H1 (cell line): ENCODE measurements at regions not wholly inside any gene's neighbourhood (a gene's known extent, or its start where the extent isn't known, plus 50 kb on each side); places are given as distances from the start of the nearest gene placed in this dataset.

Experiments used
- CTCF ChIA-PET: fragments of 300-600 bp; sonication (Branson Sonifier 250); formaldehyde crosslinking; loops from one replicate; lab custom pipeline; 2021; ENCODE audit not compliant: partially characterized antibody; lab: Charles Lee
- POLR2A ChIA-PET: fragments of 300-600 bp; sonication (Branson Sonifier 250); formaldehyde crosslinking; loops from one replicate; lab custom pipeline; 2021; ENCODE audit warnings: inconsistent platforms; ENCODE audit not compliant: partially characterized antibody; lab: Charles Lee
- DNase-seq, 2 experiments: peaks; one replicate each; pipeline versions ENCODE4 v3.0.0 to v3.0.0-alpha.2; 2010 to 2022; ENCODE audit warnings: low spot score in 2 of 2, low read depth in 1 of 2, mixed read lengths in 1 of 2
- FAIRE-seq: peaks from 2 replicates; lab custom pipeline; 2011; peaks lifted over from hg19 to GRCh38; lab: Jason Lieb, UNC
- H2AFZ ChIP-seq: 2 replicates; pipeline ENCODE4 v1.8.1; 2012; ENCODE audit warnings: low read length, inconsistent platforms
- H2AK5ac ChIP-seq: 2 replicates; pipeline ENCODE4 v1.6.1; 2013; ENCODE audit warnings: low read depth, low read length
- H2BK120ac ChIP-seq: replicated peaks from 2 replicates; pipeline ENCODE3; 2013; ENCODE audit warnings: low read depth, low read length, inconsistent platforms
- H2BK12ac ChIP-seq: 2 replicates; pipeline ENCODE4 v1.6.1; 2013; ENCODE audit warnings: low read depth, low read length
- H2BK15ac ChIP-seq: 2 replicates; pipeline ENCODE4 v1.6.1; 2013; ENCODE audit warnings: low read length
- H2BK20ac ChIP-seq: 2 replicates; pipeline ENCODE4 v1.6.1; 2013; ENCODE audit warnings: low read length
- H2BK5ac ChIP-seq: 2 replicates; pipeline ENCODE4 v1.6.1; 2013; ENCODE audit warnings: low read depth, low read length
- H3K14ac ChIP-seq: 2 replicates; pipeline ENCODE4 v1.6.1; 2013; ENCODE audit warnings: inconsistent platforms; ENCODE audit not compliant: insufficient read length
- H3K18ac ChIP-seq: 2 replicates; pipeline ENCODE4 v1.6.1; 2013; ENCODE audit warnings: low read length; ENCODE audit errors: extremely low read depth
- H3K23ac ChIP-seq: 2 replicates; pipeline ENCODE4 v1.6.1; 2013; ENCODE audit warnings: inconsistent platforms; ENCODE audit not compliant: insufficient read length
- H3K23me2 ChIP-seq: 2 replicates; pipeline ENCODE4 v1.6.1; 2013; ENCODE audit warnings: low read depth, low read length
- H3K27ac ChIP-seq: 2 replicates; pipeline ENCODE4 v1.6.1; 2011; ENCODE audit warnings: low read depth, low read length, inconsistent platforms
- H3K27me3 ChIP-seq, 4 experiments: replicated peaks in 1 of 4; 1 replicate in 1 of 4; 2 replicates in 3 of 4; pipeline versions ENCODE4 v1.6.1 to v1.8.1; 2011 to 2013; ENCODE audit warnings: low read length in 3 of 4, mild to moderate bottlenecking in 3 of 4, inconsistent platforms in 2 of 4, mixed read lengths in 2 of 4, moderate library complexity in 1 of 4; ENCODE audit not compliant: control insufficient read depth in 3 of 4, insufficient read depth in 3 of 4; ENCODE audit errors: extremely low read depth in 1 of 4
- H3K36me3 ChIP-seq, 4 experiments: 2 replicates each; pipeline versions ENCODE4 v1.6.1 to v1.8.1; 2011 to 2013; ENCODE audit warnings: mild to moderate bottlenecking in 4 of 4, low read length in 3 of 4, moderate library complexity in 2 of 4, control low read depth in 1 of 4, inconsistent platforms in 1 of 4; ENCODE audit not compliant: insufficient read depth in 4 of 4, control insufficient read depth in 2 of 4
- H3K4ac ChIP-seq: replicated peaks from 2 replicates; pipeline ENCODE3; 2013; ENCODE audit warnings: low read length, low read depth, mixed read lengths, inconsistent platforms; ENCODE audit not compliant: insufficient read length
- H3K4me1 ChIP-seq, 4 experiments: replicated peaks in 1 of 4; 1 replicate in 1 of 4; 2 replicates in 3 of 4; pipeline versions ENCODE4 v1.6.1 to v1.8.1; 2011 to 2013; ENCODE audit warnings: low read length in 3 of 4, inconsistent platforms in 2 of 4, mixed read lengths in 1 of 4; ENCODE audit not compliant: insufficient read depth in 4 of 4, control insufficient read depth in 3 of 4
- H3K4me2 ChIP-seq, 2 experiments: 2 replicates each; pipeline versions ENCODE4 v1.6.1 to v1.8.1; 2011 to 2013; ENCODE audit warnings: low read depth in 2 of 2, low read length in 2 of 2, control low read depth in 1 of 2, inconsistent platforms in 1 of 2, mild to moderate bottlenecking in 1 of 2; ENCODE audit not compliant: insufficient read depth in 1 of 2
- H3K4me3 ChIP-seq, 4 experiments: fragments of 200-600, 300-600 bp in 1 of 4; sonication (generic), shearing (Covaris generic), sonication (Bioruptor Twin) in 1 of 4; 2 replicates each; pipeline versions ENCODE4 v1.5.1 to v1.8.1; 2011 to 2016; ENCODE audit warnings: low read length in 4 of 4, low read depth in 3 of 4, control low read depth in 2 of 4, inconsistent platforms in 2 of 4, mild to moderate bottlenecking in 2 of 4, mixed read lengths in 1 of 4, moderate library complexity in 1 of 4; ENCODE audit not compliant: insufficient read depth in 2 of 4; ENCODE audit errors: extremely low read depth in 1 of 4
- H3K56ac ChIP-seq: replicated peaks from 2 replicates; pipeline ENCODE3; 2013; ENCODE audit warnings: low read depth, mild to moderate bottlenecking, mixed read lengths, low read length, inconsistent platforms; ENCODE audit not compliant: insufficient read length
- H3K79me1 ChIP-seq: 2 replicates; pipeline ENCODE4 v1.6.1; 2013; ENCODE audit warnings: low read depth, low read length, control low read depth
- H3K79me2 ChIP-seq, 2 experiments: 2 replicates each; pipeline versions ENCODE4 v1.6.1 to v1.8.1; 2012 to 2013; ENCODE audit warnings: low read length in 2 of 2, mild to moderate bottlenecking in 2 of 2, inconsistent platforms in 1 of 2; ENCODE audit not compliant: insufficient read depth in 2 of 2, control insufficient read depth in 1 of 2
- H3K9ac ChIP-seq, 4 experiments: replicated peaks in 1 of 4; 1 replicate in 1 of 4; 2 replicates in 3 of 4; pipeline versions ENCODE4 v1.6.1 to v1.8.1; 2011 to 2013; ENCODE audit warnings: low read depth in 3 of 4, low read length in 3 of 4, control low read depth in 2 of 4, mild to moderate bottlenecking in 2 of 4, moderate library complexity in 2 of 4, inconsistent platforms in 1 of 4; ENCODE audit errors: extremely low read depth in 1 of 4
- H3K9me3 ChIP-seq, 2 experiments: 2 replicates each; pipeline versions ENCODE4 v1.6.1 to v1.8.1; 2012 to 2013; ENCODE audit warnings: mild to moderate bottlenecking in 2 of 2, moderate library complexity in 2 of 2, control low read depth in 1 of 2, inconsistent platforms in 1 of 2, low read depth in 1 of 2, low read length in 1 of 2, mixed read lengths in 1 of 2; ENCODE audit not compliant: insufficient read depth in 2 of 2
- H4K20me1 ChIP-seq, 2 experiments: replicated peaks in 1 of 2; 2 replicates each; pipeline versions ENCODE3 to v1.8.1; 2011 to 2013; ENCODE audit warnings: inconsistent platforms in 2 of 2, low read length in 2 of 2, mild to moderate bottlenecking in 1 of 2; ENCODE audit not compliant: insufficient read depth in 2 of 2, control insufficient read depth in 1 of 2
- H4K5ac ChIP-seq: 2 replicates; pipeline ENCODE4 v1.6.1; 2013; ENCODE audit warnings: low read length, low read depth, mixed read lengths, inconsistent platforms; ENCODE audit not compliant: insufficient read length
- H4K8ac ChIP-seq: 2 replicates; pipeline ENCODE4 v1.8.0; 2013; ENCODE audit warnings: mild to moderate bottlenecking, moderate library complexity, low read length, inconsistent platforms; ENCODE audit not compliant: insufficient read depth; ENCODE audit errors: extremely low read depth
- H4K91ac ChIP-seq: replicated peaks from 2 replicates; pipeline ENCODE3; 2013; ENCODE audit warnings: low read length, mixed read lengths, inconsistent platforms; ENCODE audit not compliant: insufficient read length
- BACH1 ChIP-seq: IDR thresholded peaks from 2 replicates; pipeline ENCODE4 v1.6.1; 2012; ENCODE audit warnings: low read length, improper control_type of control experiment
- BCL11A ChIP-seq, 2 experiments: IDR thresholded peaks; one replicate each; pipeline ENCODE4 v1.6.1; 2011; ENCODE audit warnings: low read depth in 2 of 2, low read length in 2 of 2, mild to moderate bottlenecking in 2 of 2
- CHD1 ChIP-seq: IDR thresholded peaks from 2 replicates; pipeline ENCODE4 v1.6.1; 2012; ENCODE audit warnings: low read depth, low read length, improper control_type of control experiment
- CHD2 ChIP-seq: IDR thresholded peaks from 2 replicates; pipeline ENCODE4 v1.6.1; 2012; ENCODE audit warnings: low read length, improper control_type of control experiment
- KDM5A ChIP-seq: fragments of 200-600 bp; IDR thresholded peaks from 2 replicates; pipeline ENCODE4 v1.7.1; 2012; ENCODE audit warnings: mild to moderate bottlenecking, low read length, inconsistent platforms, mixed read lengths
- PHF8 ChIP-seq: fragments of 200-600 bp; sonication (generic); conservative IDR thresholded peaks from 2 replicates; pipeline ENCODE4 v1.7.1; 2012; ENCODE audit warnings: low read depth, mild to moderate bottlenecking, inconsistent platforms, low read length, moderate library complexity
- RXRA ChIP-seq: IDR thresholded peaks from 2 replicates; pipeline ENCODE4 v1.6.1; 2011; ENCODE audit warnings: low read depth, mild to moderate bottlenecking, low read length, moderate library complexity; ENCODE audit not compliant: insufficient read depth
- SAP30 ChIP-seq: fragments of 300-600 bp; sonication (generic); IDR thresholded peaks from 2 replicates; pipeline ENCODE4 v1.7.1; 2012; ENCODE audit warnings: low read length, moderate library complexity, mild to moderate bottlenecking, inconsistent platforms; ENCODE audit not compliant: insufficient read depth, insufficient replicate concordance
- SUZ12 ChIP-seq: fragments of 200-600 bp; sonication (generic); IDR thresholded peaks from 2 replicates; pipeline ENCODE4 v1.6.1; 2012; ENCODE audit warnings: mild to moderate bottlenecking, inconsistent platforms, low read length, moderate library complexity, mixed read lengths
- TAF7 ChIP-seq: optimal IDR thresholded peaks from 2 replicates; pipeline ENCODE3; 2011; ENCODE audit warnings: low read depth, mild to moderate bottlenecking, inconsistent platforms, low read length, moderate library complexity, borderline replicate concordance
- WGBS, 2 experiments: shearing (Covaris generic) in 1 of 2; methylation state at CpG; one replicate each; pipeline versions ENCODE4 v1.1.6 to v1.1.7; 2013 to 2015; ENCODE audit warnings: low lambda C conversion rate in 2 of 2, mixed read lengths in 2 of 2, inconsistent platforms in 1 of 2, low coverage in 1 of 2, missing lambda C conversion rate in 1 of 2; ENCODE audit not compliant: insufficient replicate concordance in 2 of 2, insufficient coverage in 1 of 2, insufficient read length in 1 of 2; ENCODE audit errors: extremely low coverage in 1 of 2, missing lambda C conversion rate in 1 of 2; 5-methylcytosine and 5-hydroxymethylcytosine counted together

GRCh38 chr10:29734640-29734961 is 99.8 kb upstream of the SVIL start:
- Histone ChIP-seq H4K20me1 (peaks cover 2 to 7% of the 10 kb centered on the region in 2 experiments), H2BK15ac (no peak overlapping the region), H3K23me2 (peaks cover 15% of the 10 kb centered on the region; the same call in 1 of the 2 replicates), H3K4me1 (peaks cover 0 to 9% (median 6%) of the 10 kb centered on the region in 4 experiments; a peak in 4 of 7 replicates), H3K4ac (no peak overlapping the region), H4K91ac (no peak overlapping the region), H2BK20ac (no peak overlapping the region), H3K4me3 (peak overlapping the region; percentile 65 to 85 (median 73)), H2AK5ac (no peak overlapping the region), H3K79me1 (no peaks in the 10 kb centered on the region; the same call in 1 of the 2 replicates), H2AFZ (no peak overlapping the region), H2BK5ac (no peak overlapping the region), H3K36me3 (no peaks in the 10 kb centered on the region), H2BK12ac (peak overlapping the region; percentile 46; the same call in 1 of the 2 replicates), H3K56ac (no peak overlapping the region), H2BK120ac (no peak overlapping the region), H3K9me3 (no peaks in the 10 kb centered on the region), H3K4me2 (peak overlapping the region; percentile 77 to 97), H3K18ac (no peak overlapping the region), H3K27ac (no peak overlapping the region), H3K14ac (no peak overlapping the region), H4K5ac (no peak overlapping the region), H3K27me3 (peaks cover 0 to 35% (median 24%) of the 10 kb centered on the region in 4 experiments; a peak in 6 of 7 replicates), H4K8ac (no peak overlapping the region), H3K9ac (0 out of 7 replicates have a peak overlapping the region, but pooled peaks of 1 of the 4 experiments have one; percentile 23), H3K79me2 (peaks cover 0 to 23% of the 10 kb centered on the region in 2 experiments; a peak in 1 of 4 replicates), H3K23ac (no peak overlapping the region)
- TF ChIP-seq SUZ12 (no peak), PHF8 (no peak), BACH1 (no peak), CHD1 (no peak), RXRA (no peak), TAF7 (no peak), SAP30 (no peak), BCL11A (IDR thresholded peaks at IDR 0.05; ENCODE audit: low read depth in 2 of 2, low read length in 2 of 2) (no peak), KDM5A (no peak), CHD2 (no peak)
- POLR2A ChIA-PET, result no interaction called here
- CTCF ChIA-PET, result interaction anchor here (0.7 to 2.5 kb wide), 11 partner anchors 10 to 264 kb away, joined by 3 to 9 read pairs (median 3); no protein-coding TSS in a partner anchor
- 40% methylated on average over 10 of the region's 10 CpGs; no CpG with 5 or more reads in 1 of the 2 experiments for WGBS, 2 experiments
- FAIRE-seq (no peak), DNase-seq (no peak)
